ENCODE measurements at regions not wholly inside any gene's neighbourhood (a gene's known extent, or its start where the extent isn't known, plus 50 kb on each side); places are given as distances from the start of the nearest gene placed in this dataset.

DNA sequence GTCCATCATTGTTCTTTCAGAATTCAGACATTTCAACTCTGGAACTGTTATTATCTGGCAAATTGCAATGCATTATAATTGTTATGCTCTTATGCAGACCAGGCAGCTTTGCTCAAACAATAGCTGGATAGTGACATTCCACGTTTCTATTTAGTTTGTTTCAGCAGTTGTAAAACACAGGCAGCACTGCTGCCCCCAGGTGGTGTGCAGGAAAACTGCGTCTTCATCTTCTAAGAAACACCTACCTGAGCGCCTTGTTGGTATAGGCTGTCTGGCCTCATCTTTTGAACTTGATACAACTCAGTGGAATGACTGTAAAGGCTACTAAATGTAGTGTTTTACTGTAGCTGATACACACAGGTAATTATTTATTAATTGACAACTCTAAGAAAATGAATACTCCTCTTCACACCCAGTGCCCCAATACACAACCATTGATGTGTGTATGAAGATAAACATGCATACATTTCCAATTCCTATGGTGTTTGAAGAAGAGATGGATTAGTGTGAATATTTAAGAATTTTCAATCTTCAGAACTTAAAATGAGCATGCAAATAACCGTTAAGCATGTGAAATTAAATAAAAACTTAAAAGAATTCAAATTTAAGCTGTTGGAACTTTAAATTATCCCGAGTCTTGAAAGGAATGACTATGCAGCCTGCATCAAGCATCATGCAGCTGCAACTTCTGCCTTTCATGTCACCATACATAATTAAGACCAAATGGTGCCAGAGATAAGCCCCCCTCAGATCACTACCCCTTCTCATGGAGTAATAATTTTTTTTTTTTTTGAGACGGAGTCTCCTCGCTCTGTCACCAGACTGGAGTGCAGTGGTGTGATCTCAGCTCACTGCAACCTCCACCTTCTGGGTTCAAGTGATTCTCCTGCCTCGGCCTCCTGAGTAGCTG is 85.6 kb downstream of the CD8B2 start:
- no peak for DNase-seq (ENCODE audit: low spot score)
- whole genome bisulfite sequencing, result 74% methylated on average over 8 of the region's 8 CpGs
- Histone ChIP-seq H3K27me3 (ENCODE audit: control insufficient read depth in 4 of 4, insufficient read depth in 4 of 4, low read length in 3 of 4) (no peaks in the 10 kb centered on the region), H3K4me3 (ENCODE audit: low read depth in 1 of 3, low read length in 3 of 3) (no peak overlapping the region), H3K36me3 (ENCODE audit: control insufficient read depth in 4 of 4, insufficient read depth in 3 of 4, low read depth in 1 of 4, low read length in 3 of 4) (no peaks in the 10 kb centered on the region), H3K27ac (ENCODE audit: low read depth in 1 of 2, low read length in 2 of 2) (no peak overlapping the region), H3K4me1 (ENCODE audit: control insufficient read depth in 4 of 4, insufficient read depth in 4 of 4, low read length in 3 of 4) (peaks cover 0 to 11% (median 5%) of the 10 kb centered on the region in 4 donors), H3K9me3 (ENCODE audit: control insufficient read depth in 4 of 4, low read length in 3 of 4) (no peaks in the 10 kb centered on the region), H3K9ac (ENCODE audit: low read depth in 1 of 2, low read length in 2 of 2) (no peak overlapping the region)
- TF ChIP-seq RAD21 (IDR thresholded peaks at IDR 0.05) (peak in 1 of 2 donors; percentile 38), EGR1 (IDR thresholded peaks at IDR 0.05; ENCODE audit: low read depth in 2 of 2) (no peak), SP1 (IDR thresholded peaks at IDR 0.05) (no peak)
- TF ChIP-seq, protein P1, sequence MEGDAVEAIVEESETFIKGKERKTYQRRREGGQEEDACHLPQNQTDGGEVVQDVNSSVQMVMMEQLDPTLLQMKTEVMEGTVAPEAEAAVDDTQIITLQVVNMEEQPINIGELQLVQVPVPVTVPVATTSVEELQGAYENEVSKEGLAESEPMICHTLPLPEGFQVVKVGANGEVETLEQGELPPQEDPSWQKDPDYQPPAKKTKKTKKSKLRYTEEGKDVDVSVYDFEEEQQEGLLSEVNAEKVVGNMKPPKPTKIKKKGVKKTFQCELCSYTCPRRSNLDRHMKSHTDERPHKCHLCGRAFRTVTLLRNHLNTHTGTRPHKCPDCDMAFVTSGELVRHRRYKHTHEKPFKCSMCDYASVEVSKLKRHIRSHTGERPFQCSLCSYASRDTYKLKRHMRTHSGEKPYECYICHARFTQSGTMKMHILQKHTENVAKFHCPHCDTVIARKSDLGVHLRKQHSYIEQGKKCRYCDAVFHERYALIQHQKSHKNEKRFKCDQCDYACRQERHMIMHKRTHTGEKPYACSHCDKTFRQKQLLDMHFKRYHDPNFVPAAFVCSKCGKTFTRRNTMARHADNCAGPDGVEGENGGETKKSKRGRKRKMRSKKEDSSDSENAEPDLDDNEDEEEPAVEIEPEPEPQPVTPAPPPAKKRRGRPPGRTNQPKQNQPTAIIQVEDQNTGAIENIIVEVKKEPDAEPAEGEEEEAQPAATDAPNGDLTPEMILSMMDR (IDR thresholded peaks at IDR 0.05; ENCODE audit: low read depth, low read length, missing input control), result peak; percentile 33

DNA sequence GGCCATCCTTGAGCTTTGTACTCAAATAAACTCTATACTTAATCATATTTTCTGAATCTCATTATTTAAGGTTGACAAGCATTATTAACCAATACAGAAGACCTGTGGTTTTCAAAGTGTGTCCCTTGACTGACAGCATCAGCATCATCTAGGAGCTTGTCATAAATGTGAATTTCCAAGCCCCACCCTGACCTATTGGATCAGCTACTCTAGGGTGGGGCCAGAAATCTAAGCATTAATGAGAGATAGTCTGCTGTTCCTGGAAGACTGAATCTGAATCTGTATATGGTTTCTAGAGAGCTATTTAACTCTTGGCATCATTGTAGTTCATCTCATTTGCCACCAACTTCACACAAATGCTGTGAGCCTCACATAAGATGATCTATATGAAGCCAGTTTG is 86.6 kb downstream of the CD8B2 start:
- Histone ChIP-seq H3K27me3 (ENCODE audit: control insufficient read depth in 4 of 4, insufficient read depth in 4 of 4, low read length in 3 of 4) (no peaks in the 10 kb centered on the region), H3K36me3 (ENCODE audit: control insufficient read depth in 4 of 4, insufficient read depth in 3 of 4, low read depth in 1 of 4, low read length in 3 of 4) (no peaks in the 10 kb centered on the region), H3K4me1 (ENCODE audit: control insufficient read depth in 4 of 4, insufficient read depth in 4 of 4, low read length in 3 of 4) (peaks cover 0 to 11% (median 5%) of the 10 kb centered on the region in 4 donors), H3K9me3 (ENCODE audit: control insufficient read depth in 4 of 4, low read length in 3 of 4) (no peaks in the 10 kb centered on the region), H3K9ac (ENCODE audit: low read depth in 1 of 2, low read length in 2 of 2) (no peak overlapping the region), H3K27ac (ENCODE audit: low read depth in 1 of 2, low read length in 2 of 2) (no peak overlapping the region), H3K4me3 (ENCODE audit: low read depth in 1 of 3, low read length in 3 of 3) (no peak overlapping the region)
- no peak for TF ChIP-seq GABPA (IDR thresholded peaks at IDR 0.05 in 1 of 2, conservative IDR thresholded peaks at IDR 0.05 in 1 of 2)
- no peak for TF ChIP-seq FOXA2 (IDR thresholded peaks at IDR 0.05)
- TF ChIP-seq, protein P2, sequence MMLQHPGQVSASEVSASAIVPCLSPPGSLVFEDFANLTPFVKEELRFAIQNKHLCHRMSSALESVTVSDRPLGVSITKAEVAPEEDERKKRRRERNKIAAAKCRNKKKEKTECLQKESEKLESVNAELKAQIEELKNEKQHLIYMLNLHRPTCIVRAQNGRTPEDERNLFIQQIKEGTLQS (IDR thresholded peaks at IDR 0.05), result no peak
- no peak for TF ChIP-seq RXRA (IDR thresholded peaks at IDR 0.05)
- TF ChIP-seq FOXA1 (IDR thresholded peaks at IDR 0.05), result no peak
- TF ChIP-seq, protein P3, sequence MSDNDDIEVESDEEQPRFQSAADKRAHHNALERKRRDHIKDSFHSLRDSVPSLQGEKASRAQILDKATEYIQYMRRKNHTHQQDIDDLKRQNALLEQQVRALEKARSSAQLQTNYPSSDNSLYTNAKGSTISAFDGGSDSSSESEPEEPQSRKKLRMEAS (IDR thresholded peaks at IDR 0.05), result no peak
- TF ChIP-seq JUND (IDR thresholded peaks at IDR 0.05), result no peak
- no peak for TF ChIP-seq NR2F2 (IDR thresholded peaks at IDR 0.05)
- TF ChIP-seq, protein P4, sequence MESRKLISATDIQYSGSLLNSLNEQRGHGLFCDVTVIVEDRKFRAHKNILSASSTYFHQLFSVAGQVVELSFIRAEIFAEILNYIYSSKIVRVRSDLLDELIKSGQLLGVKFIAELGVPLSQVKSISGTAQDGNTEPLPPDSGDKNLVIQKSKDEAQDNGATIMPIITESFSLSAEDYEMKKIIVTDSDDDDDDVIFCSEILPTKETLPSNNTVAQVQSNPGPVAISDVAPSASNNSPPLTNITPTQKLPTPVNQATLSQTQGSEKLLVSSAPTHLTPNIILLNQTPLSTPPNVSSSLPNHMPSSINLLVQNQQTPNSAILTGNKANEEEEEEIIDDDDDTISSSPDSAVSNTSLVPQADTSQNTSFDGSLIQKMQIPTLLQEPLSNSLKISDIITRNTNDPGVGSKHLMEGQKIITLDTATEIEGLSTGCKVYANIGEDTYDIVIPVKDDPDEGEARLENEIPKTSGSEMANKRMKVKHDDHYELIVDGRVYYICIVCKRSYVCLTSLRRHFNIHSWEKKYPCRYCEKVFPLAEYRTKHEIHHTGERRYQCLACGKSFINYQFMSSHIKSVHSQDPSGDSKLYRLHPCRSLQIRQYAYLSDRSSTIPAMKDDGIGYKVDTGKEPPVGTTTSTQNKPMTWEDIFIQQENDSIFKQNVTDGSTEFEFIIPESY (IDR thresholded peaks at IDR 0.05), result no peak
- TF ChIP-seq SP1 (IDR thresholded peaks at IDR 0.05), result no peak
- TF ChIP-seq EGR1 (IDR thresholded peaks at IDR 0.05; ENCODE audit: low read depth in 2 of 2), result no peak
- no peak for TF ChIP-seq TAF1 (conservative IDR thresholded peaks at IDR 0.05)
- TF ChIP-seq YY1 (IDR thresholded peaks at IDR 0.05), result no peak
- TF ChIP-seq HNF4A (conservative IDR thresholded peaks at IDR 0.05), result no peak
- TF ChIP-seq HNF4G (IDR thresholded peaks at IDR 0.05), result no peak
- TF ChIP-seq, protein P1 (IDR thresholded peaks at IDR 0.05; ENCODE audit: low read depth, low read length, missing input control), result no peak
- TF ChIP-seq, protein P5, sequence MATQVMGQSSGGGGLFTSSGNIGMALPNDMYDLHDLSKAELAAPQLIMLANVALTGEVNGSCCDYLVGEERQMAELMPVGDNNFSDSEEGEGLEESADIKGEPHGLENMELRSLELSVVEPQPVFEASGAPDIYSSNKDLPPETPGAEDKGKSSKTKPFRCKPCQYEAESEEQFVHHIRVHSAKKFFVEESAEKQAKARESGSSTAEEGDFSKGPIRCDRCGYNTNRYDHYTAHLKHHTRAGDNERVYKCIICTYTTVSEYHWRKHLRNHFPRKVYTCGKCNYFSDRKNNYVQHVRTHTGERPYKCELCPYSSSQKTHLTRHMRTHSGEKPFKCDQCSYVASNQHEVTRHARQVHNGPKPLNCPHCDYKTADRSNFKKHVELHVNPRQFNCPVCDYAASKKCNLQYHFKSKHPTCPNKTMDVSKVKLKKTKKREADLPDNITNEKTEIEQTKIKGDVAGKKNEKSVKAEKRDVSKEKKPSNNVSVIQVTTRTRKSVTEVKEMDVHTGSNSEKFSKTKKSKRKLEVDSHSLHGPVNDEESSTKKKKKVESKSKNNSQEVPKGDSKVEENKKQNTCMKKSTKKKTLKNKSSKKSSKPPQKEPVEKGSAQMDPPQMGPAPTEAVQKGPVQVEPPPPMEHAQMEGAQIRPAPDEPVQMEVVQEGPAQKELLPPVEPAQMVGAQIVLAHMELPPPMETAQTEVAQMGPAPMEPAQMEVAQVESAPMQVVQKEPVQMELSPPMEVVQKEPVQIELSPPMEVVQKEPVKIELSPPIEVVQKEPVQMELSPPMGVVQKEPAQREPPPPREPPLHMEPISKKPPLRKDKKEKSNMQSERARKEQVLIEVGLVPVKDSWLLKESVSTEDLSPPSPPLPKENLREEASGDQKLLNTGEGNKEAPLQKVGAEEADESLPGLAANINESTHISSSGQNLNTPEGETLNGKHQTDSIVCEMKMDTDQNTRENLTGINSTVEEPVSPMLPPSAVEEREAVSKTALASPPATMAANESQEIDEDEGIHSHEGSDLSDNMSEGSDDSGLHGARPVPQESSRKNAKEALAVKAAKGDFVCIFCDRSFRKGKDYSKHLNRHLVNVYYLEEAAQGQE (IDR thresholded peaks at IDR 0.05), result no peak
- TF ChIP-seq RAD21 (IDR thresholded peaks at IDR 0.05), result no peak
- DNase-seq (ENCODE audit: low spot score), result no peak

Measured in liver (tissue), 8 donors.